HepG2 (cell line): ENCODE measurements at regions not wholly inside any gene's neighbourhood (a gene's known extent, or its start where the extent isn't known, plus 50 kb on each side); places are given as distances from the start of the nearest gene placed in this dataset.

Experiments
- ATAC-seq: fragments of 200-7000 bp; cut with Tn5 transposase; 3 replicates; pipeline ENCODE4 v1.9.1; 2020; ENCODE audit warnings: mild to moderate bottlenecking, moderate library complexity
- BruUV-seq: library from RNA; stranded (reverse); fragments of 400-500 nt; replicated peaks from 2 replicates; lab custom pipeline; 2021; lab: Mats Ljungman, UMichigan
- CTCF ChIA-PET: fragments of 300-600 bp; formaldehyde crosslinking; extraction: SDS; loops from one replicate; lab custom pipeline; 2021; ENCODE audit warnings: low total read pairs, inconsistent platforms, low intra/inter-chr PET ratio; lab: Yijun Ruan, JAX
- POLR2A ChIA-PET: fragments of 350-600 bp; sonication (Branson Sonifier 250); formaldehyde crosslinking; loops from one replicate; lab custom pipeline; 2020; ENCODE audit warnings: antibody characterized with exemption, inconsistent platforms; lab: Yijun Ruan, JAX
- DNase-seq: peaks from one replicate; pipeline ENCODE4 v3.0.0-alpha.2; 2015; ENCODE audit warnings: low spot score
- FAIRE-seq: peaks from 3 replicates; lab custom pipeline; 2011; peaks lifted over from hg19 to GRCh38; lab: Jason Lieb, UNC
- H2AFZ ChIP-seq: one replicate; pipeline ENCODE4 v1.6.1; 2011; ENCODE audit warnings: low read length, inconsistent platforms
- H3K27ac ChIP-seq: fragments of 300-600 bp; 3 replicates; pipeline ENCODE4 v1.8.0; 2011; ENCODE audit warnings: mixed run types, mild to moderate bottlenecking, mixed read lengths, low read length, inconsistent platforms; ENCODE audit not compliant: insufficient read depth; ENCODE audit errors: extremely low read length
- H3K27me3 ChIP-seq, 2 experiments: fragments of 200-600 bp in 1 of 2; 2 replicates in 1 of 2; 3 replicates in 1 of 2; pipeline versions ENCODE4 v1.6.0 to v1.8.0; 2011; ENCODE audit warnings: low read length in 2 of 2, mild to moderate bottlenecking in 2 of 2, moderate library complexity in 2 of 2, inconsistent platforms in 1 of 2; ENCODE audit not compliant: insufficient read depth in 2 of 2, control insufficient read depth in 1 of 2
- H3K36me3 ChIP-seq, 2 experiments: fragments of 200-600 bp in 1 of 2; replicated peaks in 1 of 2; 2 replicates in 1 of 2; 3 replicates in 1 of 2; pipeline versions ENCODE4 v1.5.1 to v1.8.0; 2011; ENCODE audit warnings: low read length in 2 of 2, inconsistent platforms in 1 of 2; ENCODE audit not compliant: insufficient read depth in 2 of 2, control insufficient read depth in 1 of 2
- H3K4me1 ChIP-seq: 2 replicates; pipeline ENCODE4 v1.5.1; 2012; ENCODE audit warnings: low read length, inconsistent platforms; ENCODE audit not compliant: insufficient read depth
- H3K4me2 ChIP-seq: 2 replicates; pipeline ENCODE4 v1.6.0; 2011; ENCODE audit warnings: low read depth, low read length, inconsistent platforms
- H3K4me3 ChIP-seq, 3 experiments: fragments of 200-600 bp in 1 of 3; sonication (generic), shearing (Covaris generic) in 1 of 3; replicated peaks in 1 of 3; 2 replicates each; pipeline ENCODE4 v1.5.1; 2011 to 2016; ENCODE audit warnings: low read length in 3 of 3, inconsistent platforms in 2 of 3, low read depth in 2 of 3, mild to moderate bottlenecking in 2 of 3, control low read depth in 1 of 3, mixed read lengths in 1 of 3; ENCODE audit not compliant: insufficient read depth in 1 of 3
- H3K79me2 ChIP-seq: one replicate; pipeline ENCODE4 v1.6.1; 2011; ENCODE audit warnings: low read length, inconsistent platforms; ENCODE audit not compliant: insufficient read depth
- H3K9ac ChIP-seq: 2 replicates; pipeline ENCODE4 v1.6.0; 2011; ENCODE audit warnings: mild to moderate bottlenecking, low read depth, low read length, inconsistent platforms; ENCODE audit not compliant: insufficient read depth
- H3K9me3 ChIP-seq: 2 replicates; pipeline ENCODE4 v1.5.1; 2012; ENCODE audit warnings: mild to moderate bottlenecking, low read length
- H4K20me1 ChIP-seq: 2 replicates; pipeline ENCODE4 v1.6.0; 2011; ENCODE audit warnings: inconsistent platforms, mild to moderate bottlenecking, low read length, moderate library complexity; ENCODE audit not compliant: insufficient read depth
- BORCS8-MEF2B ChIP-seq: sonication (generic); formaldehyde crosslinking; IDR thresholded peaks from 2 replicates; pipeline ENCODE4 v1.8.0; 2022; ENCODE audit warnings: mild to moderate bottlenecking, missing genetic modification reagents
- CBFB ChIP-seq: sonication (generic); formaldehyde crosslinking; IDR thresholded peaks from 2 replicates; pipeline ENCODE4 v1.4.0; 2020; ENCODE audit warnings: missing genetic modification reagents
- EZH2 ChIP-seq: conservative IDR thresholded peaks from 2 replicates; pipeline ENCODE4 v1.6.1; 2012; ENCODE audit warnings: mild to moderate bottlenecking, low read depth, low read length, moderate library complexity
- HNRNPUL1 ChIP-seq: fragments of 200-400 bp; formaldehyde crosslinking; IDR thresholded peaks from 2 replicates; pipeline ENCODE4 v1.6.1; 2017; ENCODE audit warnings: low read depth, mild to moderate bottlenecking, low read length, moderate library complexity
- KLF15 ChIP-seq: sonication (generic); formaldehyde crosslinking; IDR thresholded peaks from 2 replicates; pipeline ENCODE4 v1.8.1; 2023; ENCODE audit warnings: borderline replicate concordance, mild to moderate bottlenecking, inconsistent platforms, missing genetic modification reagents, mixed read lengths
- KLF6 ChIP-seq: IDR thresholded peaks from 2 replicates; pipeline ENCODE4 v1.8.0; 2016; ENCODE audit warnings: missing biosample characterization, missing genetic modification reagents
- NAIF1 ChIP-seq: sonication (generic); formaldehyde crosslinking; IDR thresholded peaks from 2 replicates; pipeline ENCODE4 v1.5.0; 2020; ENCODE audit warnings: mild to moderate bottlenecking, missing genetic modification reagents, borderline replicate concordance
- RAD21 ChIP-seq: fragments of 450-650 bp; formaldehyde crosslinking; IDR thresholded peaks from 2 replicates; pipeline ENCODE4 v1.5.0; 2020; ENCODE audit warnings: mild to moderate bottlenecking
- USF2 ChIP-seq, 2 experiments: sonication (generic) in 1 of 2; formaldehyde crosslinking in 1 of 2; IDR thresholded peaks; 2 replicates each; pipeline versions ENCODE4 v1.5.1 to v1.6.1; 2011 to 2020; ENCODE audit warnings: borderline replicate concordance in 1 of 2, low read depth in 1 of 2, low read length in 1 of 2, mild to moderate bottlenecking in 1 of 2, missing genetic modification reagents in 1 of 2, moderate library complexity in 1 of 2
- ZBTB1 ChIP-seq: sonication (generic); formaldehyde crosslinking; IDR thresholded peaks from 2 replicates; pipeline ENCODE4 v1.4.0; 2020; ENCODE audit warnings: missing genetic modification reagents, borderline replicate concordance
- ZMYM3 ChIP-seq: sonication (generic); formaldehyde crosslinking; IDR thresholded peaks from 2 replicates; pipeline ENCODE4 v1.5.1; 2020; ENCODE audit warnings: mild to moderate bottlenecking, missing genetic modification reagents
- ZNF12 ChIP-seq: sonication (generic); formaldehyde crosslinking; IDR thresholded peaks from 2 replicates; pipeline ENCODE4 v1.5.0; 2020; ENCODE audit warnings: missing genetic modification reagents
- ZNF253 ChIP-seq: sonication (generic); formaldehyde crosslinking; IDR thresholded peaks from 2 replicates; pipeline ENCODE4 v1.8.0; 2022; ENCODE audit warnings: mild to moderate bottlenecking, missing genetic modification reagents, borderline replicate concordance
- ZNF367 ChIP-seq: sonication (generic); formaldehyde crosslinking; IDR thresholded peaks from 2 replicates; pipeline ENCODE4 v1.4.0; 2020; ENCODE audit warnings: missing genetic modification reagents, borderline replicate concordance
- ZNF75D ChIP-seq: sonication (generic); formaldehyde crosslinking; IDR thresholded peaks from 2 replicates; pipeline ENCODE4 v1.8.1; 2023; ENCODE audit warnings: missing genetic modification reagents, mild to moderate bottlenecking, borderline replicate concordance
- ZNF883 ChIP-seq: sonication (generic); formaldehyde crosslinking; IDR thresholded peaks from 2 replicates; pipeline ENCODE4 v1.5.1; 2020; ENCODE audit warnings: mild to moderate bottlenecking, missing genetic modification reagents; ENCODE audit errors: not compliant biosample characterization
- WGBS: methylation state at CpG from one replicate; pipeline ENCODE4 v1.1.6; 2017; ENCODE audit warnings: low lambda C conversion rate; 5-methylcytosine and 5-hydroxymethylcytosine counted together
- in situ Hi-C: cut with HindIII; loops from 2 replicates; pipeline ENCODE4 v1.10.0; 2017; ENCODE audit warnings: low pct_unique_long_range_greater_than_20kb; ENCODE audit not compliant: extremely low pct_ligation_motif_present
- intact Hi-C: fragments of 100-400 bp; cut with micrococcal nuclease; formaldehyde crosslinking; loops from one replicate; pipeline ENCODE4 v1.10.0; 2022; ENCODE audit not compliant: unreplicated experiment
- TF ChIP-seq, protein P1 (sequence below): sonication (generic); formaldehyde crosslinking; IDR thresholded peaks from 2 replicates; pipeline ENCODE4 v1.8.0; 2022; ENCODE audit warnings: mild to moderate bottlenecking, missing genetic modification reagents; ENCODE audit not compliant: insufficient replicate concordance
- TF ChIP-seq, protein P2 (sequence below), 2 experiments: sonication (generic) in 1 of 2; formaldehyde crosslinking in 1 of 2; IDR thresholded peaks; 2 replicates each; pipeline versions ENCODE4 v1.4.0 to v1.6.1; 2016 to 2020; ENCODE audit warnings: borderline replicate concordance in 1 of 2, low read depth in 1 of 2, mild to moderate bottlenecking in 1 of 2, missing genetic modification reagents in 1 of 2

DNA sequence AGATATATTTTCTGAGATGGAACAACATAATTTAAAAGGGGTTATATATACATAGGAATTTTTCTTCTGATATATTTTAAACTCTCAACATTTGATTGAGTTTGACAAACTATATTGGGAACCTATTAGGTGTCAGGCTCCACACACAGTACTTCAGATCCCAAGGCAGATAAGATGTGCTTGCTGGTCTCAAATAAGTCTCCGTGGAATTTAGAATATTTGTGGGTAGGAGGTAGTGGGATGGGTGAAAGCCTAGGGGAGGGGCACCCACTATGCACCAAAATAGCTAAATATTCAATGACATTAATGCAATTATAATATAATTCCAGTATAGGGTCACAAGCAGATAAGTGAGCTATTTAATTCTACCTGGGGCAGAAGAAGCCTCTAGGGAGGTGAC lies 81.5 kb downstream of the ARL4A start:
- no peaks in the 10 kb centered on the region for H3K36me3 ChIP-seq
- H3K27me3 ChIP-seq: no peaks in the 10 kb centered on the region
- H3K4me3 ChIP-seq: no peak overlapping the region
- H4K20me1 ChIP-seq: no peaks in the 10 kb centered on the region
- H3K4me1 ChIP-seq: no peaks in the 10 kb centered on the region
- in situ Hi-C loops: no loop called here
- no peak overlapping the region for H3K27ac ChIP-seq
- ChIA-PET CTCF (no interaction called here), POLR2A (no interaction called here)
- H2AFZ ChIP-seq: no peak overlapping the region
- no peak overlapping the region for H3K9ac ChIP-seq
- DNase-seq (no peak), ATAC-seq (no peak), FAIRE-seq (no peak)
- WGBS: 0% methylated on average over 1 of the region's 1 CpG
- no peak overlapping the region for H3K4me2 ChIP-seq
- H3K79me2 ChIP-seq: no peaks in the 10 kb centered on the region
- no peaks in the 10 kb centered on the region for H3K9me3 ChIP-seq
- no TSS peak for BruUV-seq
- intact Hi-C loops: no loop called here
- TF ChIP-seq EZH2: no peak
- TF ChIP-seq BORCS8-MEF2B (CRISPR knock-in tag): no peak
- no peak for TF ChIP-seq RAD21 (CRISPR knock-in tag)
- TF ChIP-seq ZBTB1 (CRISPR knock-in tag): no peak
- no peak for TF ChIP-seq CBFB
- TF ChIP-seq ZNF12: no peak
- TF ChIP-seq KLF6 (CRISPR knock-in tag): no peak
- no peak for TF ChIP-seq USF2 (IDR thresholded peaks at IDR 0.05; ENCODE audit: low read depth, low read length)
- TF ChIP-seq USF2 (CRISPR knock-in tag; IDR thresholded peaks at IDR 0.05; ENCODE audit: borderline replicate concordance): no peak
- no peak for TF ChIP-seq HNRNPUL1
- TF ChIP-seq, protein P1, sequence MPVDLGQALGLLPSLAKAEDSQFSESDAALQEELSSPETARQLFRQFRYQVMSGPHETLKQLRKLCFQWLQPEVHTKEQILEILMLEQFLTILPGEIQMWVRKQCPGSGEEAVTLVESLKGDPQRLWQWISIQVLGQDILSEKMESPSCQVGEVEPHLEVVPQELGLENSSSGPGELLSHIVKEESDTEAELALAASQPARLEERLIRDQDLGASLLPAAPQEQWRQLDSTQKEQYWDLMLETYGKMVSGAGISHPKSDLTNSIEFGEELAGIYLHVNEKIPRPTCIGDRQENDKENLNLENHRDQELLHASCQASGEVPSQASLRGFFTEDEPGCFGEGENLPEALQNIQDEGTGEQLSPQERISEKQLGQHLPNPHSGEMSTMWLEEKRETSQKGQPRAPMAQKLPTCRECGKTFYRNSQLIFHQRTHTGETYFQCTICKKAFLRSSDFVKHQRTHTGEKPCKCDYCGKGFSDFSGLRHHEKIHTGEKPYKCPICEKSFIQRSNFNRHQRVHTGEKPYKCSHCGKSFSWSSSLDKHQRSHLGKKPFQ (CRISPR knock-in tag): no peak
- TF ChIP-seq ZNF253 (CRISPR knock-in tag): no peak
- TF ChIP-seq ZMYM3 (CRISPR knock-in tag): no peak
- no peak for TF ChIP-seq KLF15 (CRISPR knock-in tag)
- TF ChIP-seq ZNF75D: no peak
- no peak for TF ChIP-seq ZNF883
- no peak for TF ChIP-seq ZNF367 (CRISPR knock-in tag)
- TF ChIP-seq, protein P2, sequence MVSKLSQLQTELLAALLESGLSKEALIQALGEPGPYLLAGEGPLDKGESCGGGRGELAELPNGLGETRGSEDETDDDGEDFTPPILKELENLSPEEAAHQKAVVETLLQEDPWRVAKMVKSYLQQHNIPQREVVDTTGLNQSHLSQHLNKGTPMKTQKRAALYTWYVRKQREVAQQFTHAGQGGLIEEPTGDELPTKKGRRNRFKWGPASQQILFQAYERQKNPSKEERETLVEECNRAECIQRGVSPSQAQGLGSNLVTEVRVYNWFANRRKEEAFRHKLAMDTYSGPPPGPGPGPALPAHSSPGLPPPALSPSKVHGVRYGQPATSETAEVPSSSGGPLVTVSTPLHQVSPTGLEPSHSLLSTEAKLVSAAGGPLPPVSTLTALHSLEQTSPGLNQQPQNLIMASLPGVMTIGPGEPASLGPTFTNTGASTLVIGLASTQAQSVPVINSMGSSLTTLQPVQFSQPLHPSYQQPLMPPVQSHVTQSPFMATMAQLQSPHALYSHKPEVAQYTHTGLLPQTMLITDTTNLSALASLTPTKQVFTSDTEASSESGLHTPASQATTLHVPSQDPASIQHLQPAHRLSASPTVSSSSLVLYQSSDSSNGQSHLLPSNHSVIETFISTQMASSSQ (IDR thresholded peaks at IDR 0.05; ENCODE audit: low read depth): no peak
- TF ChIP-seq, protein P2 (CRISPR knock-in tag; IDR thresholded peaks at IDR 0.05; ENCODE audit: borderline replicate concordance): no peak
- TF ChIP-seq NAIF1 (CRISPR knock-in tag): no peak
